G401.6 (cell line): ENCODE measurements at regions not wholly inside any gene's neighbourhood (a gene's known extent, or its start where the extent isn't known, plus 50 kb on each side); places are given as distances from the start of the nearest gene placed in this dataset.

Experiments used
- FAIRE-seq: peaks from 2 replicates; lab custom pipeline; 2012; peaks lifted over from hg19 to GRCh38; lab: Jason Lieb, UNC

GRCh38 chr22:47651216-47651987 is 889.0 kb downstream of the TBC1D22A start:
- no peak for FAIRE-seq

GRCh38 chr22:47647720-47648119 is 885.3 kb downstream of the TBC1D22A start:
- no peak for FAIRE-seq

- no peak for FAIRE-seq
Observed at GRCh38 chr22:47647181-47647580, 884.7 kb downstream of the TBC1D22A start.

GRCh38 chr22:47645923-47646322 is 883.5 kb downstream of the TBC1D22A start:
- no peak for FAIRE-seq

- FAIRE-seq = no peak
Observed at GRCh38 chr22:47645450-47645914, 883.0 kb downstream of the TBC1D22A start.

GRCh38 chr22:47634347-47634746 is 871.9 kb downstream of the TBC1D22A start:
- FAIRE-seq = no peak

GRCh38 chr22:47633111-47633510 is 870.7 kb downstream of the TBC1D22A start:
- FAIRE-seq = no peak

GRCh38 chr22:47632701-47633100 is 870.3 kb downstream of the TBC1D22A start:
- no peak for FAIRE-seq

GRCh38 chr22:47631571-47632102 is 869.2 kb downstream of the TBC1D22A start:
- no peak for FAIRE-seq

GRCh38 chr22:47630741-47631534 is 868.5 kb downstream of the TBC1D22A start:
- no peak for FAIRE-seq

GRCh38 chr22:47629791-47630655 is 867.6 kb downstream of the TBC1D22A start:
- no peak for FAIRE-seq

GRCh38 chr22:47629273-47629711 is 866.8 kb downstream of the TBC1D22A start:
- FAIRE-seq = no peak

- FAIRE-seq = no peak
Observed at GRCh38 chr22:47628477-47629272, 866.2 kb downstream of the TBC1D22A start.

- FAIRE-seq = no peak
Observed at GRCh38 chr22:47627556-47628253, 865.3 kb downstream of the TBC1D22A start.

GRCh38 chr22:47626428-47627390 is 864.3 kb downstream of the TBC1D22A start:
- no peak for FAIRE-seq

- FAIRE-seq = no peak
Observed at GRCh38 chr22:47625531-47626427, 863.3 kb downstream of the TBC1D22A start.

- FAIRE-seq = no peak
Observed at GRCh38 chr22:47625013-47625385, 862.5 kb downstream of the TBC1D22A start.

- no peak for FAIRE-seq
Observed at GRCh38 chr22:47624252-47625012, 862.0 kb downstream of the TBC1D22A start.
